HG02852 (cell line): ENCODE measurements at regions not wholly inside any gene's neighbourhood (a gene's known extent, or its start where the extent isn't known, plus 50 kb on each side); places are given as distances from the start of the nearest gene placed in this dataset.
"Not testable (repeated sequence)": the region's sequence is repeated elsewhere in the genome, so short reads cannot be mapped to it uniquely, and the experiment has no call there.

Experiments
- ATAC-seq: cut with Tn5 transposase; IDR thresholded peaks from one replicate; pipeline ENCODE4 v1.9.1; 2021; ENCODE audit warnings: mild to moderate bottlenecking, moderate library complexity; ENCODE audit not compliant: unreplicated experiment

GRCh38 chr1:219324171-219324570 is 150.5 kb downstream of the LYPLAL1 start:
- no peak for ATAC-seq

GRCh38 chr1:219323426-219323825 is 149.7 kb downstream of the LYPLAL1 start:
- ATAC-seq, result no peak

- ATAC-seq, result no peak
These were observed 149.1 kb downstream of the LYPLAL1 start for GRCh38 chr1:219322766-219323165.

- not testable (repeated sequence) for ATAC-seq
These were observed 146.9 kb downstream of the LYPLAL1 start for GRCh38 chr1:219320563-219320962.

- ATAC-seq, result no peak
These were observed 145.1 kb downstream of the LYPLAL1 start for GRCh38 chr1:219318826-219319225.

GRCh38 chr1:219317762-219318353 is 144.2 kb downstream of the LYPLAL1 start:
- ATAC-seq, result no peak

GRCh38 chr1:219316066-219316465 is 142.4 kb downstream of the LYPLAL1 start:
- no peak for ATAC-seq

- ATAC-seq, result no peak
These were observed 140.3 kb downstream of the LYPLAL1 start for GRCh38 chr1:219313961-219314360.

GRCh38 chr1:219312967-219313366 is 139.3 kb downstream of the LYPLAL1 start:
- ATAC-seq, result no peak

GRCh38 chr1:219310181-219310728 is 136.6 kb downstream of the LYPLAL1 start:
- ATAC-seq, result no peak

GRCh38 chr1:219308367-219308766 is 134.7 kb downstream of the LYPLAL1 start:
- no peak for ATAC-seq

- ATAC-seq, result no peak
These were observed 130.8 kb downstream of the LYPLAL1 start for GRCh38 chr1:219304227-219305226.

GRCh38 chr1:219302697-219303096 is 129.0 kb downstream of the LYPLAL1 start:
- no peak for ATAC-seq

GRCh38 chr1:219299420-219299819 is 125.7 kb downstream of the LYPLAL1 start:
- ATAC-seq, result no peak

- ATAC-seq, result no peak
These were observed 125.0 kb downstream of the LYPLAL1 start for GRCh38 chr1:219298571-219299148.

GRCh38 chr1:219296430-219297355 is 123.0 kb downstream of the LYPLAL1 start:
- no peak for ATAC-seq

- ATAC-seq, result no peak
These were observed 120.6 kb downstream of the LYPLAL1 start for GRCh38 chr1:219294251-219294650.

GRCh38 chr1:219293410-219293809 is 119.7 kb downstream of the LYPLAL1 start:
- ATAC-seq, result no peak

- no peak for ATAC-seq
These were observed 119.3 kb downstream of the LYPLAL1 start for GRCh38 chr1:219292999-219293398.

GRCh38 chr1:219292341-219292740 is 118.7 kb downstream of the LYPLAL1 start:
- no peak for ATAC-seq
